OCI-LY7 (cell line): ENCODE measurements at regions not wholly inside any gene's neighbourhood (a gene's known extent, or its start where the extent isn't known, plus 50 kb on each side); places are given as distances from the start of the nearest gene placed in this dataset.

Experiments
- BruUV-seq: library from RNA; stranded (reverse); fragments of 400-500 nt; replicated peaks from 2 replicates; lab custom pipeline; 2021; lab: Mats Ljungman, UMichigan
- CTCF ChIA-PET: fragments of 300-600 bp; sonication (Branson Sonifier 250); formaldehyde crosslinking; loops from one replicate; lab custom pipeline; 2022; ENCODE audit warnings: antibody characterized with exemption; ENCODE audit not compliant: unreplicated experiment; lab: Charles Lee
- POLR2A ChIA-PET: fragments of 300-600 bp; sonication (Branson Sonifier 250); formaldehyde crosslinking; loops from one replicate; lab custom pipeline; 2022; ENCODE audit warnings: antibody characterized with exemption; lab: Charles Lee
- DNase-seq: peaks from one replicate; pipeline ENCODE4 v3.0.0-alpha.2; 2015; ENCODE audit warnings: low spot score
- H2AFZ ChIP-seq: fragments of 200-600 bp; sonication (generic), shearing (Covaris generic); 2 replicates; pipeline ENCODE4 v1.6.1; 2014; ENCODE audit warnings: mild to moderate bottlenecking, antibody characterized with exemption, low read length, moderate library complexity
- H3K27ac ChIP-seq: fragments of 200-600 bp; sonication (generic); 2 replicates; pipeline ENCODE4 v1.5.1; 2014; ENCODE audit warnings: mixed run types, low read depth, mild to moderate bottlenecking, moderate library complexity, low read length, inconsistent platforms; ENCODE audit not compliant: poor library complexity, severe bottlenecking
- H3K36me3 ChIP-seq: fragments of 200-600 bp; sonication (generic); 2 replicates; pipeline ENCODE4 v1.6.1; 2014; ENCODE audit warnings: mild to moderate bottlenecking, antibody characterized with exemption, low read length, moderate library complexity, mixed read lengths; ENCODE audit not compliant: insufficient read depth
- H3K4me1 ChIP-seq: fragments of 200-600 bp; sonication (generic); 2 replicates; pipeline ENCODE4 v1.5.1; 2014; ENCODE audit warnings: mild to moderate bottlenecking, low read length; ENCODE audit not compliant: insufficient read depth, poor library complexity, severe bottlenecking
- H3K4me2 ChIP-seq: fragments of 200-600 bp; sonication (generic); 2 replicates; pipeline ENCODE4 v1.6.1; 2014; ENCODE audit warnings: mild to moderate bottlenecking, low read length
- H3K4me3 ChIP-seq: fragments of 200-600 bp; sonication (generic); 2 replicates; pipeline ENCODE4 v1.5.1; 2014; ENCODE audit warnings: mild to moderate bottlenecking, low read depth, low read length; ENCODE audit not compliant: poor library complexity, severe bottlenecking
- H3K79me2 ChIP-seq: fragments of 200-600 bp; sonication (generic); 2 replicates; pipeline ENCODE4 v1.6.1; 2016; ENCODE audit warnings: low read depth, mild to moderate bottlenecking, low read length, moderate library complexity, mixed read lengths; ENCODE audit not compliant: insufficient read depth
- H3K9me2 ChIP-seq: fragments of 200-600 bp; sonication (generic); 2 replicates; pipeline ENCODE4 v1.6.1; 2016; ENCODE audit warnings: mild to moderate bottlenecking, low read length, mixed read lengths; ENCODE audit not compliant: insufficient read depth
- H3K9me3 ChIP-seq: fragments of 200-600 bp; sonication (generic); 2 replicates; pipeline ENCODE4 v1.6.1; 2014; ENCODE audit warnings: mild to moderate bottlenecking, mixed run types, low read length, mixed read lengths
- H4K20me1 ChIP-seq: fragments of 200-600 bp; sonication (generic); 2 replicates; pipeline ENCODE4 v1.6.1; 2014; ENCODE audit warnings: mild to moderate bottlenecking, antibody characterized with exemption, low read length, moderate library complexity, mixed read lengths; ENCODE audit not compliant: insufficient read depth
- CTCF ChIP-seq: fragments of 200-600 bp; sonication (generic); conservative IDR thresholded peaks from 2 replicates; pipeline ENCODE4 v1.5.1; 2014; ENCODE audit warnings: mild to moderate bottlenecking, antibody characterized with exemption, low read length, moderate library complexity, mixed read lengths
- EZH2phosphoT487 ChIP-seq: fragments of 200-600 bp; sonication (generic); IDR thresholded peaks from 2 replicates; pipeline ENCODE4 v1.6.1; 2018; ENCODE audit warnings: low read depth, borderline replicate concordance, mild to moderate bottlenecking, mixed run types, antibody characterized with exemption, low read length, moderate library complexity, mixed read lengths
- intact Hi-C: fragments of 100-400 bp; cut with micrococcal nuclease; formaldehyde crosslinking; loops from one replicate; pipeline ENCODE4 v1.10.0; 2022; ENCODE audit not compliant: unreplicated experiment

DNA sequence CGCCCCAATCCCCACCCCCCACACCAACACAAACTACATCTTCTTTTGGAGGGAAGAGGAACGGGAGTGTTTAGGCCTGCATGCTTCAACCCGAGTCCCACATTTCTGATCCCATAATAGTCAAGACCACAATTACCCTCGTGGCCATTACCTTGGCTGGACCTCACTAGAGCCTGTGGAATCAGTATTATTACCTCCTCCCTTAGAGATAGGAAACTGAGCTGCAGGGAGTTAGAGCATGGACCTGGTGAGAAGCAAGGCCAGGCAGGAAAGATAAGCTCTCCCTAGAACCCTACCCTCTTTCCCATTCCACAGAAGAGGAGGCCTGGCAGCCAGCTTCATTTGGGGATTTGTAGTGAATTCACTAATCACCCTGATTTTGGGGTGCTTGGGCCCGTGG lies 74.1 kb downstream of the NCR2 start:
- Histone ChIP-seq H3K9me3 (no peaks in the 10 kb centered on the region), H4K20me1 (no peaks in the 10 kb centered on the region), H3K27ac (no peak overlapping the region), H3K4me1 (no peaks in the 10 kb centered on the region), H3K4me2 (no peak overlapping the region), H3K4me3 (no peak overlapping the region), H3K36me3 (no peaks in the 10 kb centered on the region), H2AFZ (no peak overlapping the region), H3K79me2 (no peaks in the 10 kb centered on the region), H3K9me2 (no peaks in the 10 kb centered on the region)
- intact Hi-C loops: no loop called here
- no peak for DNase-seq
- ChIA-PET POLR2A (interaction anchor here (0.5 kb wide), 1 partner anchor 169 kb away, joined by 3 read pairs; no protein-coding TSS in a partner anchor), CTCF (no interaction called here)
- BruUV-seq: no TSS peak
- TF ChIP-seq EZH2phosphoT487 (no peak), CTCF (no peak)

- no peak overlapping the region for H2AFZ ChIP-seq
- no peaks in the 10 kb centered on the region for H3K9me3 ChIP-seq
- no peak overlapping the region for H3K27ac ChIP-seq
- intact Hi-C loops: no loop called here
- TF ChIP-seq EZH2phosphoT487: no peak
- no peak for TF ChIP-seq CTCF
- POLR2A ChIA-PET: no interaction called here
- no peak for DNase-seq
- H3K36me3 ChIP-seq: no peaks in the 10 kb centered on the region
- no peak overlapping the region for H3K4me3 ChIP-seq
- no TSS peak for BruUV-seq
- no peaks in the 10 kb centered on the region for H3K4me1 ChIP-seq
- no peak overlapping the region for H3K4me2 ChIP-seq
- no peaks in the 10 kb centered on the region for H3K79me2 ChIP-seq
- H4K20me1 ChIP-seq: no peaks in the 10 kb centered on the region
- CTCF ChIA-PET: no interaction called here
- no peaks in the 10 kb centered on the region for H3K9me2 ChIP-seq
Observed at GRCh38 chr6:41411961-41412360, 76.6 kb downstream of the NCR2 start.

DNA sequence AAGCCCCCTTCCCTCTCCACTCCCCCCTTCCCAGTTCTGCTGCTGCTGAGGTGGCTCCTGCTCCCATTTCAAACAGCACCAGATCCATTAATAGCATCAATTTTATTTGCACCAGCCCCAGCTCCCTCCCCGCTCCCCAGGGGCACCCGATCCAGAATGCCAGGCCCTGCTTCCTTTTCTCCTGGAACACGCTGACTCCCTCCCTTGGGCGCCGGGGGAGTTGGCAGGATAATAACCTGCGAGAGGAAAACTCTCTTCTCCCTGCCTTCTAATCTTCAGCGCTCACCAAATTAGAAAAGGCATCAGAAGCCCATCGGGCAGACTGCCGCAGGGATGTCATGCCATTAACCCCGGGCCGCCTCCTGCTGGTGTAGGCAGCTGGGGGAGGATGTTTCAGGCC lies 77.8 kb downstream of the NCR2 start:
- Histone ChIP-seq H2AFZ (no peak overlapping the region), H3K79me2 (no peaks in the 10 kb centered on the region), H3K4me3 (no peak overlapping the region), H3K4me1 (no peaks in the 10 kb centered on the region), H3K4me2 (no peak overlapping the region), H3K36me3 (no peaks in the 10 kb centered on the region), H3K9me3 (no peaks in the 10 kb centered on the region), H3K27ac (no peak overlapping the region), H4K20me1 (no peaks in the 10 kb centered on the region), H3K9me2 (no peaks in the 10 kb centered on the region)
- BruUV-seq: no TSS peak
- CTCF ChIA-PET: no interaction called here
- DNase-seq: no peak
- TF ChIP-seq CTCF: no peak
- no peak for TF ChIP-seq EZH2phosphoT487
- POLR2A ChIA-PET: interaction anchor here (0.6 to 1.0 kb wide), 2 partner anchors 13 to 627 kb away, joined by 3 read pairs; no protein-coding TSS in a partner anchor
- intact Hi-C loops: no loop called here
